Spleen (tissue), 11 donors: ENCODE measurements at regions not wholly inside any gene's neighbourhood (a gene's known extent, or its start where the extent isn't known, plus 50 kb on each side); places are given as distances from the start of the nearest gene placed in this dataset.

Experiments
- DNase-seq: peaks from one replicate; pipeline ENCODE4 v3.0.0-alpha.2; 2020
- H3K27ac ChIP-seq, 8 donors: fragments of 200-600 bp; sonication (generic) in 7 of 8; 1 replicate in 4 of 8; 2 replicates in 4 of 8; pipeline versions ENCODE4 v1.5.0 to v1.8.0; 2016 to 2021; ENCODE audit warnings: inconsistent platforms in 4 of 8, mild to moderate bottlenecking in 4 of 8, moderate library complexity in 1 of 8
- H3K27me3 ChIP-seq, 7 donors: fragments of 200-600 bp; sonication (generic) in 6 of 7; replicated peaks in 1 of 7; 1 replicate in 4 of 7; 2 replicates in 3 of 7; pipeline versions ENCODE4 v1.5.0 to v1.8.0; 2016 to 2021; ENCODE audit warnings: inconsistent platforms in 3 of 7, mild to moderate bottlenecking in 1 of 7
- H3K36me3 ChIP-seq, 6 donors: fragments of 200-600 bp; sonication (generic) in 5 of 6; 1 replicate in 4 of 6; 2 replicates in 2 of 6; pipeline versions ENCODE4 v1.5.0 to v1.8.0; 2016 to 2021; ENCODE audit warnings: inconsistent platforms in 2 of 6
- H3K4me1 ChIP-seq, 6 donors: fragments of 200-600 bp; sonication (generic) in 5 of 6; 1 replicate in 3 of 6; 2 replicates in 3 of 6; pipeline versions ENCODE4 v1.5.0 to v1.8.0; 2016 to 2021; ENCODE audit warnings: inconsistent platforms in 3 of 6
- H3K4me3 ChIP-seq, 8 donors: fragments of 200-600 bp; sonication (generic) in 7 of 8; 1 replicate in 4 of 8; 2 replicates in 4 of 8; pipeline versions ENCODE4 v1.5.0 to v1.8.0; 2016 to 2021; ENCODE audit warnings: inconsistent platforms in 4 of 8, mild to moderate bottlenecking in 4 of 8, moderate library complexity in 2 of 8
- H3K9me3 ChIP-seq, 8 donors: fragments of 200-600 bp; sonication (generic) in 7 of 8; 1 replicate in 4 of 8; 2 replicates in 4 of 8; pipeline versions ENCODE4 v1.5.0 to v1.8.0; 2016 to 2021; ENCODE audit warnings: inconsistent platforms in 4 of 8
- POLR2A ChIP-seq, 3 donors: fragments of 450-650 bp; IDR thresholded peaks; one replicate each; pipeline ENCODE4 v1.5.1; 2017; ENCODE audit warnings: antibody characterized with exemption in 3 of 3, mild to moderate bottlenecking in 1 of 3
- POLR2AphosphoS5 ChIP-seq, 3 donors: sonication (generic); formaldehyde crosslinking; IDR thresholded peaks; one replicate each; pipeline ENCODE4 v1.5.1; 2017; ENCODE audit warnings: antibody characterized with exemption in 3 of 3
- WGBS, 5 donors: extraction: QIAGEN DNeasy Blood & Tissue Kit in 3 of 5; methylation state at CpG; one replicate each; pipeline versions ENCODE4 v1.1.5 to v1.1.7; 2013 to 2018; 5-methylcytosine and 5-hydroxymethylcytosine counted together
- intact Hi-C: fragments of 100-400 bp; cut with DNase I; formaldehyde crosslinking; loops from one replicate; pipeline ENCODE4 v1.15.0; 2023; ENCODE audit warnings: low total_unique reads
- TF ChIP-seq, protein P1 (sequence below), 11 experiments: fragments of 200-600 bp in 7 of 11; fragments of 450-650 bp in 4 of 11; sonication (generic) in 4 of 11; IDR thresholded peaks in 8 of 11; conservative IDR thresholded peaks in 3 of 11; 1 replicate in 7 of 11; 2 replicates in 4 of 11; pipeline versions ENCODE4 v1.4.0 to v1.8.0; 2016 to 2021; ENCODE audit warnings: antibody characterized with exemption in 11 of 11, inconsistent platforms in 4 of 11, mild to moderate bottlenecking in 1 of 11
- donor health status: healthy with polysubstance abuse.
- donor health status: DM: no; HTN: no; CAD: no; lungs with moderate emphysema.
- donor health status: DM: no; HTN: no; CAD: no.
- donor health status: Bipolar disorder and iron deficiency.
- donor health status: healthy.
- donor health status: DM: no; HTN: no; CAD: no.
- donor health status: DM: yes; HTN: yes; CAD: no.

GRCh38 chr18:51458861-51459260, 261.4 kb upstream of the MEX3C start:
- Histone ChIP-seq H3K9me3 (no peaks in the 10 kb centered on the region), H3K36me3 (no peaks in the 10 kb centered on the region), H3K4me3 (no peak overlapping the region), H3K27me3 (no peaks in the 10 kb centered on the region), H3K27ac (no peak overlapping the region), H3K4me1 (no peaks in the 10 kb centered on the region)
- no peak for DNase-seq
- WGBS, 5 donors = 90 to 96% (median 91%) methylated on average over 1 of the region's 1 CpG
- intact Hi-C loops = no loop called here
- TF ChIP-seq, protein P1, sequence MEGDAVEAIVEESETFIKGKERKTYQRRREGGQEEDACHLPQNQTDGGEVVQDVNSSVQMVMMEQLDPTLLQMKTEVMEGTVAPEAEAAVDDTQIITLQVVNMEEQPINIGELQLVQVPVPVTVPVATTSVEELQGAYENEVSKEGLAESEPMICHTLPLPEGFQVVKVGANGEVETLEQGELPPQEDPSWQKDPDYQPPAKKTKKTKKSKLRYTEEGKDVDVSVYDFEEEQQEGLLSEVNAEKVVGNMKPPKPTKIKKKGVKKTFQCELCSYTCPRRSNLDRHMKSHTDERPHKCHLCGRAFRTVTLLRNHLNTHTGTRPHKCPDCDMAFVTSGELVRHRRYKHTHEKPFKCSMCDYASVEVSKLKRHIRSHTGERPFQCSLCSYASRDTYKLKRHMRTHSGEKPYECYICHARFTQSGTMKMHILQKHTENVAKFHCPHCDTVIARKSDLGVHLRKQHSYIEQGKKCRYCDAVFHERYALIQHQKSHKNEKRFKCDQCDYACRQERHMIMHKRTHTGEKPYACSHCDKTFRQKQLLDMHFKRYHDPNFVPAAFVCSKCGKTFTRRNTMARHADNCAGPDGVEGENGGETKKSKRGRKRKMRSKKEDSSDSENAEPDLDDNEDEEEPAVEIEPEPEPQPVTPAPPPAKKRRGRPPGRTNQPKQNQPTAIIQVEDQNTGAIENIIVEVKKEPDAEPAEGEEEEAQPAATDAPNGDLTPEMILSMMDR (IDR thresholded peaks at IDR 0.05 in 8 of 11, conservative IDR thresholded peaks at IDR 0.05 in 3 of 11) = no peak
- no peak for TF ChIP-seq POLR2AphosphoS5 (IDR thresholded peaks at IDR 0.05)
- TF ChIP-seq POLR2A (IDR thresholded peaks at IDR 0.05) = no peak

DNA sequence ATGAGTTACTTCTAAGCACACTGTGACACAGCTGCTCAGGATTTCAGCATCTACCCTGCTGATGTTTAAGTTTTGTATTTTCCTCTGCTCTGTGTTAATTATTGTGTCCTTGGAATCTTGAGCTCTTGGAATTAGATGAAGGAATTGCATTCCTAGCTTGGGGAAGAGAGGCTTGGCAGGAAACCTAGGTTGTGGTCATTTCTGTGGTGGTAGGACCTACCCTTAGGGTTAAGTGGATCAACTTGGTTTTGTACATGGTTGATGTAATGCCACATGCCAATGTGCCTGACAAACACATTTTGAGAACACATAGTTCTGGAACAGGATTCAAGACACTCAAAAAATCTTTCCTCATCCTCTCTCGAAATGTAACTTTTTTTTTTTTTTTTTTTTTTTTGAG, 264.5 kb upstream of the MEX3C start:
- H3K4me1 ChIP-seq = no peaks in the 10 kb centered on the region
- intact Hi-C loops = no loop called here
- H3K9me3 ChIP-seq = no peaks in the 10 kb centered on the region
- TF ChIP-seq, protein P1 (IDR thresholded peaks at IDR 0.05 in 8 of 11, conservative IDR thresholded peaks at IDR 0.05 in 3 of 11) = no peak
- TF ChIP-seq POLR2A (IDR thresholded peaks at IDR 0.05) = no peak
- H3K4me3 ChIP-seq = no peak overlapping the region
- H3K27ac ChIP-seq = no peak overlapping the region
- WGBS, 5 donors = 73 to 92% (median 84%) methylated on average over 1 of the region's 1 CpG
- no peaks in the 10 kb centered on the region for H3K36me3 ChIP-seq
- no peak for DNase-seq
- peaks cover 0 to 6% (median 0%) of the 10 kb centered on the region in 7 donors for H3K27me3 ChIP-seq

DNA sequence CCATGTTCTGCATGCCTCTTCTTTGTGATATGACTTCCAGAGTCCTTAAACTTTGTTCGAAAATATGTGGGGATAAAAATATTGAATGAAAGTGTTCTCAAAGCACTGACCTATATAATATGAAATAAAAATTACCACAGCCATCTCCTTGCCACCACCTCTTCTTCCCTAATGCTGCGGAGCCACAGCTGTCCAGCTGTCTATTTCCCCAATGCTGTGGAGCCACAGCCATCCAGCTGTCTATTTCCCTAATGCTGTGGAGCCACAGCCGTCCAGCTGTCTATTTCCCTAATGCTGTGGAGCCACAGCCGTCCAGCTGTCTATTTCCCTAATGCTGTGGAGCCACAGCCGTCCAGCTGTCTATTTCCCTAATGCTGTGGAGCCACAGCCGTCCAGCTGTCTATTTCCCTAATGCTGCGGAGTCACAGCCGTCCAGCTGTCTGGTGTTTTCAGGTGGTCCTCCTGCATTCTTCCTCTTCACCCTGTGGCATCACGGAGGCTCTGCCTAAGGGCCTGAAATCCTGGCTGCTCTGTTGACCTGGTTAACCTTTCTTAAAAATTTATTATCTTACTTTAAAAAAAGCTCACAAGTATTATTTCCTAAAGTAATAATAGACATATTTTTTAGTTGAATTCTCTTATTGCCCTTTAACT, 266.1 kb upstream of the MEX3C start:
- no peak for DNase-seq
- no peaks in the 10 kb centered on the region for H3K36me3 ChIP-seq
- no peaks in the 10 kb centered on the region for H3K4me1 ChIP-seq
- H3K9me3 ChIP-seq = peaks cover 0 to 5% (median 0%) of the 10 kb centered on the region in 8 donors
- H3K4me3 ChIP-seq = no peak overlapping the region
- WGBS, 5 donors = 78 to 86% (median 81%) methylated on average over 7 to 9 of the region's 9 CpGs
- TF ChIP-seq POLR2AphosphoS5 (IDR thresholded peaks at IDR 0.05) = no peak
- no peak for TF ChIP-seq POLR2A (IDR thresholded peaks at IDR 0.05)
- TF ChIP-seq, protein P1 (IDR thresholded peaks at IDR 0.05 in 8 of 11, conservative IDR thresholded peaks at IDR 0.05 in 3 of 11) = no peak
- peaks cover 0 to 6% (median 0%) of the 10 kb centered on the region in 7 donors for H3K27me3 ChIP-seq
- intact Hi-C loops = no loop called here
- H3K27ac ChIP-seq = no peak overlapping the region

DNA sequence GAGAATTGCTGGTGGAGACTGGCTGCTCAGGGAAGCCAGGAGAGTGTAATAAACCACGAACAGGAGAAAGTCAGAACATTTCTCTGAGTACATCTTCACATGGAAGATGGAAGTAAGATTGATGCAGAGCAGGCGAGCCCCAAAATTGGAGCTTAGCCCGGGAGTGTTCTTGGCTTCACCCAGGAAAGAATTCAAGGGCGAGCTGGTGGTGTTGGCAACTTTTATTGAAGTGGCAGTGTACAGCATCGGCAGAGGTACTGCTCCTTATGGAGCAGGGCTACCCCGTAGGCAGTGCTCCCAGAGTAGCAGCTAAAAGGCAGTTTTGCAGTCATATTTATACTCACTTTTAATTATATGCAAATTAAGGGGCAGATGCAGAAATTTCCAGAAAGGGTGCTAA, 281.4 kb upstream of the MEX3C start:
- WGBS, 5 donors = 72 to 92% (median 84%) methylated on average over 6 of the region's 6 CpGs
- TF ChIP-seq, protein P1 (IDR thresholded peaks at IDR 0.05 in 8 of 11, conservative IDR thresholded peaks at IDR 0.05 in 3 of 11) = no peak
- TF ChIP-seq POLR2AphosphoS5 (IDR thresholded peaks at IDR 0.05) = no peak
- TF ChIP-seq POLR2A (IDR thresholded peaks at IDR 0.05) = no peak
- intact Hi-C loops = no loop called here
- Histone ChIP-seq H3K4me1 (no peaks in the 10 kb centered on the region), H3K27me3 (no peaks in the 10 kb centered on the region), H3K27ac (no peak overlapping the region), H3K9me3 (no peaks in the 10 kb centered on the region), H3K36me3 (no peaks in the 10 kb centered on the region), H3K4me3 (no peak overlapping the region)
- no peak for DNase-seq
